ENCODE measurements at regions not wholly inside any gene's neighbourhood (a gene's known extent, or its start where the extent isn't known, plus 50 kb on each side); places are given as distances from the start of the nearest gene placed in this dataset.

GRCh38 chrX:55151199-55151598 is 62.4 kb downstream of the PAGE2 start:
- TF ChIP-seq POLR2A (IDR thresholded peaks at IDR 0.05) (no peak), CTCF (IDR thresholded peaks at IDR 0.05) (no peak)

Measured in heart left ventricle (tissue), 13 donors.